GM04503 (cell line): ENCODE measurements at regions not wholly inside any gene's neighbourhood (a gene's known extent, or its start where the extent isn't known, plus 50 kb on each side); places are given as distances from the start of the nearest gene placed in this dataset.

Experiments used
- DNase-seq: peaks from one replicate; pipeline ENCODE4 v3.0.0-alpha.2; 2012; ENCODE audit warnings: low read depth

GRCh38 chr3:156760333-156760732, 65.8 kb upstream of the LEKR1 start:
- DNase-seq = no peak

GRCh38 chr3:156761007-156761406, 65.1 kb upstream of the LEKR1 start:
- DNase-seq = no peak

GRCh38 chr3:156761713-156762451, 64.3 kb upstream of the LEKR1 start:
- no peak for DNase-seq

- DNase-seq = peak; percentile 62
Observed at GRCh38 chr3:156762631-156763185, 63.4 kb upstream of the LEKR1 start.

- no peak for DNase-seq
Observed at GRCh38 chr3:156763386-156763785, 62.8 kb upstream of the LEKR1 start.

GRCh38 chr3:156763931-156764720, 62.0 kb upstream of the LEKR1 start:
- no peak for DNase-seq

- DNase-seq = no peak
Observed at GRCh38 chr3:156764751-156765150, 61.4 kb upstream of the LEKR1 start.

GRCh38 chr3:156768390-156768789, 57.8 kb upstream of the LEKR1 start:
- no peak for DNase-seq

- DNase-seq = no peak
Observed at GRCh38 chr3:156769721-156770654, 56.2 kb upstream of the LEKR1 start.

GRCh38 chr3:156770699-156771414, 55.3 kb upstream of the LEKR1 start:
- DNase-seq = no peak

- DNase-seq = no peak
Observed at GRCh38 chr3:156772588-156773206, 53.5 kb upstream of the LEKR1 start.

GRCh38 chr3:156776031-156776430, 50.1 kb upstream of the LEKR1 start:
- DNase-seq = no peak
